ENCODE measurements at regions not wholly inside any gene's neighbourhood (a gene's known extent, or its start where the extent isn't known, plus 50 kb on each side); places are given as distances from the start of the nearest gene placed in this dataset.

- Mint-ChIP-seq H3K36me3 (no peaks in the 10 kb centered on the region), H3K27ac (no peak overlapping the region), H3K4me1 (no peaks in the 10 kb centered on the region), H3K4me3 (no peak overlapping the region), H3K9me3 (peaks cover 0 to 7% (median 3%) of the 10 kb centered on the region in 7 donors), H3K27me3 (ENCODE audit: low read depth in 3 of 3) (peaks cover 10 to 17% (median 12%) of the 10 kb centered on the region in 3 donors)
- H3K4me2 ChIP-seq (replicated peaks; ENCODE audit: extremely low read depth, low read length, poor library complexity, severe bottlenecking): no peak overlapping the region
- no peak overlapping the region for H3K4me3 ChIP-seq (replicated peaks in 1 of 3; ENCODE audit: low read depth in 2 of 3, low read length in 3 of 3)
- no peaks in the 10 kb centered on the region for H4K20me1 ChIP-seq (ENCODE audit: insufficient read depth, low read length)
- DNase-seq: no peak
- no peaks in the 10 kb centered on the region for H3K79me2 ChIP-seq (ENCODE audit: insufficient read depth, low read length)
- H3K36me3 ChIP-seq (replicated peaks in 1 of 2; ENCODE audit: control insufficient read depth in 1 of 2, insufficient read depth in 2 of 2, low read length in 2 of 2): no peaks in the 10 kb centered on the region
- H3K9me3 ChIP-seq (replicated peaks in 1 of 2; ENCODE audit: control insufficient read depth in 1 of 2, insufficient read depth in 1 of 2, low read length in 2 of 2): no peaks in the 10 kb centered on the region
- H3K9ac ChIP-seq (ENCODE audit: insufficient read depth, low read length, poor library complexity, severe bottlenecking): no peak overlapping the region
- H3K27me3 ChIP-seq (ENCODE audit: control insufficient read depth in 2 of 2, insufficient read depth in 2 of 2, low read length in 2 of 2): peaks cover 2 to 4% of the 10 kb centered on the region in 2 donors
- WGBS (ENCODE audit: insufficient coverage): no CpG with 5 or more reads among the region's 2 CpGs
- H3K4me1 ChIP-seq (ENCODE audit: control insufficient read depth in 1 of 2, insufficient read depth in 2 of 2, low read length in 2 of 2): no peaks in the 10 kb centered on the region
- no peak overlapping the region for H3K27ac ChIP-seq (ENCODE audit: low read depth in 1 of 2, low read length in 2 of 2)
- intact Hi-C loops (cut with micrococcal nuclease): no loop called here
- H2AFZ ChIP-seq (ENCODE audit: insufficient read depth, low read depth, low read length, poor library complexity, severe bottlenecking): no peak overlapping the region
- TF ChIP-seq, protein P1, sequence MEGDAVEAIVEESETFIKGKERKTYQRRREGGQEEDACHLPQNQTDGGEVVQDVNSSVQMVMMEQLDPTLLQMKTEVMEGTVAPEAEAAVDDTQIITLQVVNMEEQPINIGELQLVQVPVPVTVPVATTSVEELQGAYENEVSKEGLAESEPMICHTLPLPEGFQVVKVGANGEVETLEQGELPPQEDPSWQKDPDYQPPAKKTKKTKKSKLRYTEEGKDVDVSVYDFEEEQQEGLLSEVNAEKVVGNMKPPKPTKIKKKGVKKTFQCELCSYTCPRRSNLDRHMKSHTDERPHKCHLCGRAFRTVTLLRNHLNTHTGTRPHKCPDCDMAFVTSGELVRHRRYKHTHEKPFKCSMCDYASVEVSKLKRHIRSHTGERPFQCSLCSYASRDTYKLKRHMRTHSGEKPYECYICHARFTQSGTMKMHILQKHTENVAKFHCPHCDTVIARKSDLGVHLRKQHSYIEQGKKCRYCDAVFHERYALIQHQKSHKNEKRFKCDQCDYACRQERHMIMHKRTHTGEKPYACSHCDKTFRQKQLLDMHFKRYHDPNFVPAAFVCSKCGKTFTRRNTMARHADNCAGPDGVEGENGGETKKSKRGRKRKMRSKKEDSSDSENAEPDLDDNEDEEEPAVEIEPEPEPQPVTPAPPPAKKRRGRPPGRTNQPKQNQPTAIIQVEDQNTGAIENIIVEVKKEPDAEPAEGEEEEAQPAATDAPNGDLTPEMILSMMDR (IDR thresholded peaks at IDR 0.05): no peak
These were observed 135.0 kb upstream of the PROKR2 start for GRCh38 chr20:5451643-5452210.

DNA sequence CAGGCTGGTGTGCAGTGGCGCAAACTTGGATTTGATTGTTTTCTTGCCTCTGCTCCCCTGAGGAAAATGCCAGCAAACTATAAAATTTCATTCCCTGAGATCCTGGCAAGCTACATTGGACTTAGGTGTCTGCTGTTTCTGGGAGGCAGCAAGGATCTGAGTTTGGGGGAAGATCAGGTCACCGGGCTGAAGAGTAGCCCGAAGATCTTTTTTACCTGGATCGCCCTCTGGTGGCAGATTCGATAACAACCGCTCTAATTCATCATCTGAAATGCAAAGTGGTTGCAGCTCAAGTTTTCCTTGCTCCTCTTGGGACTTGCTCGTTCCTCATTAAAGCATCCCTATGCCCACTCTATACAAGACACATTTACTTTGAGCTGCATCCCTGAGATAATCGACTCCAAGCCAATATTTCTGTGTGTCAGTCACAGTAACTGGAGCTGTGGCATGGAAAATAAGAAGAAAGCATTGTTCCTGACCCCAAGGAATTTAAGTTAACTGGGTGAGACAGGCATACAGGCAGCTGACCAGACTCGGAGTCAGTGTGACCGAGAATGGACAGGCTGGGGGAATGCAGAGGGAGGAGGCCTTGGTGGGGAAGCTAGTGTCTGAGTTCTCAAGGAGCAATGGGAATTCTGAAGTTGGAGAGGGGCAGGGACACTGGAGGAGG lies 131.8 kb upstream of the PROKR2 start:
- Mint-ChIP-seq H3K27ac (no peak overlapping the region), H3K4me3 (peak overlapping the region in 1 of 2 donors; percentile 63), H3K9me3 (peaks cover 0 to 7% (median 3%) of the 10 kb centered on the region in 7 donors), H3K27me3 (ENCODE audit: low read depth in 3 of 3) (peaks cover 10 to 18% (median 15%) of the 10 kb centered on the region in 3 donors), H3K4me1 (no peaks in the 10 kb centered on the region), H3K36me3 (no peaks in the 10 kb centered on the region)
- H3K4me2 ChIP-seq (replicated peaks; ENCODE audit: extremely low read depth, low read length, poor library complexity, severe bottlenecking): no peak overlapping the region
- H3K9me3 ChIP-seq (replicated peaks in 1 of 2; ENCODE audit: control insufficient read depth in 1 of 2, insufficient read depth in 1 of 2, low read length in 2 of 2): no peaks in the 10 kb centered on the region
- 6% methylated on average over 8 of the region's 10 CpGs for WGBS (ENCODE audit: insufficient coverage)
- H3K27me3 ChIP-seq (ENCODE audit: control insufficient read depth in 2 of 2, insufficient read depth in 2 of 2, low read length in 2 of 2): peaks cover 6 to 11% of the 10 kb centered on the region in 2 donors
- no peaks in the 10 kb centered on the region for H4K20me1 ChIP-seq (ENCODE audit: insufficient read depth, low read length)
- no peaks in the 10 kb centered on the region for H3K79me2 ChIP-seq (ENCODE audit: insufficient read depth, low read length)
- H2AFZ ChIP-seq (ENCODE audit: insufficient read depth, low read depth, low read length, poor library complexity, severe bottlenecking): no peak overlapping the region
- peak; percentile 6 to 34 (median 24) for DNase-seq
- intact Hi-C loops (cut with micrococcal nuclease): loop anchor here (2.0 to 10.0 kb wide), 2 partner anchors 234 to 244 kb away; no protein-coding TSS in a partner anchor
- no peaks in the 10 kb centered on the region for H3K4me1 ChIP-seq (ENCODE audit: control insufficient read depth in 1 of 2, insufficient read depth in 2 of 2, low read length in 2 of 2)
- TF ChIP-seq, protein P1 (IDR thresholded peaks at IDR 0.05): peak; percentile 84
- H3K27ac ChIP-seq (ENCODE audit: low read depth in 1 of 2, low read length in 2 of 2): no peak overlapping the region
- no peak overlapping the region for H3K4me3 ChIP-seq (replicated peaks in 1 of 3; ENCODE audit: low read depth in 2 of 3, low read length in 3 of 3)
- H3K9ac ChIP-seq (ENCODE audit: insufficient read depth, low read length, poor library complexity, severe bottlenecking): no peak overlapping the region
- H3K36me3 ChIP-seq (replicated peaks in 1 of 2; ENCODE audit: control insufficient read depth in 1 of 2, insufficient read depth in 2 of 2, low read length in 2 of 2): no peaks in the 10 kb centered on the region
